Ectodermal cell (in vitro differentiated cells): ENCODE measurements at regions not wholly inside any gene's neighbourhood (a gene's known extent, or its start where the extent isn't known, plus 50 kb on each side); places are given as distances from the start of the nearest gene placed in this dataset.

ENCODE experiments used
- H3K27ac ChIP-seq: 2 replicates; pipeline ENCODE4 v1.7.0; 2013; ENCODE audit warnings: mild to moderate bottlenecking, low read depth, low read length; ENCODE audit not compliant: insufficient read depth, poor library complexity, severe bottlenecking
- H3K27me3 ChIP-seq: 2 replicates; pipeline ENCODE4 v1.7.0; 2013; ENCODE audit warnings: mild to moderate bottlenecking, low read length; ENCODE audit not compliant: insufficient read depth, control insufficient read depth, poor library complexity, severe bottlenecking
- H3K36me3 ChIP-seq: one replicate; pipeline ENCODE4 v1.7.0; 2013; ENCODE audit warnings: low read length; ENCODE audit not compliant: control insufficient read depth, insufficient read depth
- H3K4me1 ChIP-seq: one replicate; pipeline ENCODE4 v1.7.0; 2013; ENCODE audit warnings: low read length; ENCODE audit not compliant: control insufficient read depth, insufficient read depth
- H3K4me3 ChIP-seq: 2 replicates; pipeline ENCODE4 v1.7.0; 2013; ENCODE audit warnings: low read depth, low read length, control low read depth; ENCODE audit not compliant: insufficient read depth
- H3K9me3 ChIP-seq: 2 replicates; pipeline ENCODE4 v1.7.0; 2013; ENCODE audit warnings: mild to moderate bottlenecking, low read length, moderate library complexity; ENCODE audit not compliant: control insufficient read depth
- WGBS, 2 experiments: methylation state at CpG; one replicate each; pipeline ENCODE4 v1.1.7; 2013; ENCODE audit warnings: missing lambda C conversion rate in 2 of 2; 5-methylcytosine and 5-hydroxymethylcytosine counted together

DNA sequence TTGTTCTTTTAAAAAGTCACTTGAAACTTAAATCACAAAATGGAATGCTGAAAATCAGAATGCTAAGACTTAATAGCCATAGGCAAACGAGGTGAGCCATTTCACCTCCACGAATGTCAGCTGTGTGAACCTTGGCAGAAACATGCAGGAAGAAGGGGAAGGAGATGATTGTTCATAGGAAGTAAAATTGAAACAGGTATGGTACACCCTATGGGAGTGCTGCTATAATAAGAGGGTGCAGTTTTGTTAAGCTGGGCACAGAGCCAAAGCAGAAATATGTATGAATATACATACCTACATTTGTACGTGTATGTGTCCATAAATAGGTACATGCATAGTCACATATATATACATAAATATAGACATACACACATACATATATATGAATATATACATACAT is 51.0 kb upstream of the SPINK5 start:
- H3K4me1 ChIP-seq: peaks cover 3% of the 10 kb centered on the region
- H3K4me3 ChIP-seq: no peak overlapping the region
- H3K36me3 ChIP-seq: no peaks in the 10 kb centered on the region
- H3K27ac ChIP-seq: no peak overlapping the region
- 94 to 100% methylated on average over 2 of the region's 3 CpGs for WGBS, 2 experiments
- no peaks in the 10 kb centered on the region for H3K9me3 ChIP-seq
- no peaks in the 10 kb centered on the region for H3K27me3 ChIP-seq

- Histone ChIP-seq H3K9me3 (no peaks in the 10 kb centered on the region), H3K4me1 (peaks cover 3% of the 10 kb centered on the region), H3K4me3 (no peak overlapping the region), H3K27me3 (no peaks in the 10 kb centered on the region), H3K36me3 (no peaks in the 10 kb centered on the region), H3K27ac (no peak overlapping the region)
- WGBS, 2 experiments: 88 to 96% methylated on average over 3 of the region's 3 CpGs
Observed at GRCh38 chr5:148011398-148012137, 52.2 kb upstream of the SPINK5 start.

DNA sequence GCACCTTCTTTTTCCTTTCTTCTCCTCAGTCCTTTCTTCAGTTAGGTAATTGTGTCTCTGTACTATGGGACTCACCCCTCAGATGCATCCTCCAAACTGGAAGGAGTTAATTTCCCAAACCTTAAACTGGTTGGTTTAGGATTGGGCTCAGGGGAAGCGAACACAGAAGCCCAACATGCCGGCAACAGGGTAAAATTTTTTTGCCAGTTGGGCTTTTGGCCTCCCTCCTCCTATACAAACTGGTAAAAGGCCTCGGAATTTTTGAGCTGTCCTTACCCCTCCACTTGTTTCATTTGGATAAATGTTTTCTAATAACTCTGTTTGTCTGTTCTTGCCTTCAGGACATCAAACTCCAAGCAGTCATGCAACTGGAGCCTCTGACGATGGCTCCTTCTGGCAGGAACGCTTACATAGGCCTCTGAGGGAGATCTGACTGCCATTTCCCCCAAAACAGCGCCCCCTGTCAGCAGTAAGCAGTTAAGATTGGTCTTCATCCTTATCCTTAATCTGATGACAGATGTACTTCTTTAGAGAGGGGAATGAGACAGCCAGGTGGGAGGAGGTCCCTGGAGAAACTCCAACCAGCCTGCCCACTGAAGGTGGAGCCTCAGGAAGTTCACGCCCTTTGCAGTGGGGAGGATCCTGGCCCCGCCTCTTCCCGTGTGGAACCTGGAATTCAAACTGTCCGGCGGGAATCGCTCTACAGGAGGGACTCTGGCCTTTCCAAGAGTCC is 57.8 kb upstream of the SPINK5 start:
- no peaks in the 10 kb centered on the region for H3K4me1 ChIP-seq
- no peaks in the 10 kb centered on the region for H3K27me3 ChIP-seq
- H3K36me3 ChIP-seq: peaks cover 3% of the 10 kb centered on the region
- no peak overlapping the region for H3K27ac ChIP-seq
- H3K9me3 ChIP-seq: peaks cover 3% of the 10 kb centered on the region
- WGBS, 2 experiments: 76 to 78% methylated on average over 11 to 12 of the region's 12 CpGs
- no peak overlapping the region for H3K4me3 ChIP-seq

DNA sequence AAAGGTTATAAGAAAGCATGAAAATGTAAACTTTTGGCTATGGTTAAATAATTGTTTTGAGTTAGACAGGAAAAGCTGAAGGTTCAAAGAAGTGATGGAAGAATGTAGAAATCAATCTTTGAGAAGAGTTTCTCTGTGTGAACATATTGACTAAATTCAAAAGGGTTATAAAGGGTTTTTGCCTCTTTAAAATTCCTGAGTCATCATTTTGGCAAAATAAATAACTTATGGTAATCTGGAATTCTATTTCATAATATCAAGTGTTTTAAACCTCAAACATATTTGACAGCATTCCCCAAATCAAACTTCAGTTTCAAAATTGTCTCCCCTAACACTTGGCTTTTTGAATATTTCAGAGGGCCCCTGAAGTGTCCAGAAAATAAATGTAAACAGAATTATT is 60.6 kb upstream of the SPINK5 start:
- H3K36me3 ChIP-seq: peaks cover 3% of the 10 kb centered on the region
- no peak overlapping the region for H3K4me3 ChIP-seq
- H3K27me3 ChIP-seq: no peaks in the 10 kb centered on the region
- no peaks in the 10 kb centered on the region for H3K4me1 ChIP-seq
- peaks cover 3% of the 10 kb centered on the region for H3K9me3 ChIP-seq
- no peak overlapping the region for H3K27ac ChIP-seq

DNA sequence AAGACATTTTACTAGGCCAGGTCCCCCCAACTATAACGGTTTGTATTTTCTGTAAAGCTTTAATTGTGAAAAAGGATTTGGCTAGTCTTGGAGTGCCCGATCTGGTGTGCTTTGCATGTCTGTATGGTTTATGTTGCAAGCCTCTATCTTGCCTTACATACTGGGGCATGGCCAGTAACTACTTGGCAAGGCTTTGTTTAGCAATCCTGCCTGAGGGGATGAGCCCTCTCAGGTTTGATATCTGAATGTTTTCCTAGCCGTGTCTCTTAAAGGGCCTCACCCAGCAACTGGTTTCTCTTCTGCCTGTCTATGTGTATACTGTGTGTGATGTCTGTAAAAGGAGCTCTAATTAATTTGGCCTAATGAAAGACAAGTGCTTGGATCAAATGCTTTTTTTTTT is 61.3 kb upstream of the SPINK5 start:
- Histone ChIP-seq H3K36me3 (peaks cover 3% of the 10 kb centered on the region), H3K4me1 (no peaks in the 10 kb centered on the region)

DNA sequence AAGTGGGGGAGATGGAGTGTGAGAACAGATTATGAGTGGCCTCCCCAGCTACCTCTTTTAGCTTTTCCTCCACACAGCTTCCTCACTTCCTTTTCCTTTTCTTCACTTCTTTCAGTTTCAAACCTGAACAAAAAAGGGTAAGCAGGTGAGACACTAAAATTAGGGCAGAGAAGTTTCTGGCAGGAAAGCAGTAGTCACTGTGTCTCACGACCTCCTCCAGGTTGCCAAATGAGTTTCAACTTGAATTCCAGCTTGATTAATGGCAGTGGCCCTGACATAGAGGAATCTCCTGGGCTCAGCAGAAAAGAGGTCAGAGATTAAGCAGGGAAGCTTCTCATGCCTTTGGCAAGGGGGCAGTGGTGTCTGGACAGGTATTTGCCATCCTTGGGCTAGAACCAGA is 63.7 kb upstream of the SPINK5 start:
- Histone ChIP-seq H3K27ac (no peak overlapping the region), H3K9me3 (peaks cover 3% of the 10 kb centered on the region), H3K4me3 (no peak overlapping the region), H3K27me3 (no peaks in the 10 kb centered on the region), H3K4me1 (no peaks in the 10 kb centered on the region), H3K36me3 (peaks cover 3% of the 10 kb centered on the region)
- 85 to 94% methylated on average over 1 of the region's 1 CpG for WGBS, 2 experiments

More for the DNA sequence above, 61.3 kb upstream of the SPINK5 start:
- H3K9me3 ChIP-seq: peaks cover 3% of the 10 kb centered on the region
- WGBS, 2 experiments: 63 to 64% methylated on average over 3 of the region's 3 CpGs
- H3K27me3 ChIP-seq: no peaks in the 10 kb centered on the region
- no peak overlapping the region for H3K4me3 ChIP-seq
- H3K27ac ChIP-seq: no peak overlapping the region

GRCh38 chr5:147998704-147999103 is 65.1 kb upstream of the SPINK5 start:
- Histone ChIP-seq H3K4me3 (no peak overlapping the region), H3K27me3 (no peaks in the 10 kb centered on the region), H3K36me3 (peaks cover 3% of the 10 kb centered on the region), H3K4me1 (no peaks in the 10 kb centered on the region), H3K9me3 (peaks cover 3% of the 10 kb centered on the region), H3K27ac (no peak overlapping the region)

DNA sequence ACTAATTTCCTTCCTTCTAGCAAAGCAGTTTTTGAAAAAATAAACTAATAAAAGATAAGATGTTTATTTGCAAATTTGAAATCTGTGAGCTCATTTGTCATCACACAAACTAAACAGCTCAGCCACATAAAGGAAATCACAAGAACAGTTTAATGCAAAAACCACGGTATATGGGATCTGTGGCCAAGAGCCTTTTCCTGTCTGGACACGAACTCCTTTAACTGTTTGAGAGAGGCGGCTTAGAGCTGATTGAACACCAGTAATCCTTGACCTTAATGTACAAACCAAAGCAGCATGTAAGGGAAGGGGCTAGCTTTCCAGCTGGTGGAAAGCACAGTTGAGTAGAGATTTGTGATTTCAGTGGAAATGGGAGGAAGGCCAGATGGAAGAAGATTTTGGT is 66.3 kb upstream of the SPINK5 start:
- H3K36me3 ChIP-seq: peaks cover 2% of the 10 kb centered on the region
- H3K27me3 ChIP-seq: no peaks in the 10 kb centered on the region
- no peaks in the 10 kb centered on the region for H3K4me1 ChIP-seq
- H3K9me3 ChIP-seq: peaks cover 3% of the 10 kb centered on the region
- 66 to 100% methylated on average over 2 to 3 of the region's 3 CpGs for WGBS, 2 experiments
- H3K27ac ChIP-seq: no peak overlapping the region
- no peak overlapping the region for H3K4me3 ChIP-seq

DNA sequence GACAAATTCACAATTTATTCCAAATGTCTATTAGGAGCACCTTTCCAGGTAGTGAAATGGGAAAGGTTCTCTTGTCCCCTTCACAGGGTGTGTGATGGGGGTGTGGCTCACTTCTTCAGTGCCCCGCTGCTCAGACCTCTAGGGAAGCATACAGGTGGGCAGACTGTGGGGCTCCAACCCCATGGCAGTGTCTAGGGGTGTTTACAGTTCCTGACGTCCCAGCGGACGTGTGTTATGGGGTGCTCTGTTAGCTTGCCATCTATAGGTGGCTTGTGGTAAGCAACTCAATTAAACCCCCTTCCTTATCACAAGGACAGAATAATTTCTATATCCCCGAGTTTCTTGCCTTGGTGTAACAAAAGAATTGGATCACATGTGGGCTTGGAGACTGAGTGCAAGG is 67.4 kb upstream of the SPINK5 start:
- Histone ChIP-seq H3K4me3 (no peak overlapping the region), H3K27me3 (no peaks in the 10 kb centered on the region), H3K27ac (no peak overlapping the region), H3K4me1 (no peaks in the 10 kb centered on the region), H3K36me3 (no peaks in the 10 kb centered on the region), H3K9me3 (peaks cover under 1% of the 10 kb centered on the region)
- 90 to 92% methylated on average over 5 of the region's 5 CpGs for WGBS, 2 experiments

- 92 to 96% methylated on average over 2 to 4 of the region's 4 CpGs for WGBS, 2 experiments
Observed at GRCh38 chr5:147995846-147996245, 67.9 kb upstream of the SPINK5 start.

More at GRCh38 chr5:147995846-147996245, 67.9 kb upstream of the SPINK5 start:
- H3K36me3 ChIP-seq: no peaks in the 10 kb centered on the region
- no peaks in the 10 kb centered on the region for H3K27me3 ChIP-seq
- H3K4me1 ChIP-seq: no peaks in the 10 kb centered on the region
- H3K9me3 ChIP-seq: no peaks in the 10 kb centered on the region
- no peak overlapping the region for H3K4me3 ChIP-seq
- no peak overlapping the region for H3K27ac ChIP-seq
